ENCODE measurements at regions not wholly inside any gene's neighbourhood (a gene's known extent, or its start where the extent isn't known, plus 50 kb on each side); places are given as distances from the start of the nearest gene placed in this dataset.

DNA sequence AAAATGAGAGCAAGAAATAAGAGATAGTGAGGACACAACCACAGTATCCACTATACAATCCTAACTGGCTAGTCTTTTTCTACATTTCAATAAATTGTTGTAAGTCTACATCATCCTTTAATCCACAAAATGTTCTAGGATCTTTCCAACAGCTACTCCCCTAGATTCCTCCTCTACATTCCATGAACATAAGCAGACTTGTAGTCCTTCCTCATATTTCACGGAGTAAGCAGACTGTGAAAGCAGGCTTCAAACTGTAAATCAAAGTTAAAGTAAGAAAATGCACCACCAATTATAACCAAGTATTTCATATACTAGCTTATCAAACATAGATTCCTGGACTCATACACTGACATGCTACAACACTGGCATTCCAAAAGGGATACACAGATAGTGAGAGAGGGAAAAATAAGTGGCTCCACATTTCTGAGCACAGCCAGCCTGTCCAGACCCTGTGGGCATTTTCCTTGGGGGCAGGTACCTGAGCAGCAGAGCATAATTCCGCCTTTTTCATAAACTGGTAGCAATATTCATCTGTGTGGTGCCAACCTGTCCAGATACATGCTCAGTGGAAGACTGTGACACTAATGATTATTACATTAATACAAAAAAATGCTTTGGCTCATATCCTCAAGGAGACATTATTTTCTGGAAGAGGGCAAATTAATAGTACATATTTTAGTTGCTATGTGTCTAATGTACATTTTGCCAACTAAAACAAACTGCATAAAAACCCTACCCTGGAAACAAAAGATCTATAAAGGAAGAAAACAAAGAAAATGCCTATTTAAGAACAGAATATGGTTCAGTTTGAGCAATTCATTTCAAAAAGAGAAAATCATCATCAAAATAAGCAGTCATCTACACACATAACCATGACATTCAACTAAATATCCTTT is 113.3 kb upstream of the FSCB start:
- TF ChIP-seq CTCF (IDR thresholded peaks at IDR 0.05) (no peak), POLR2AphosphoS2 (conservative IDR thresholded peaks at IDR 0.05; ENCODE audit: low read length) (no peak), ESRRA (IDR thresholded peaks at IDR 0.05; ENCODE audit: borderline replicate concordance, low read length) (no peak), RCOR1 (IDR thresholded peaks at IDR 0.05; ENCODE audit: low read depth, low read length) (no peak), JUNB (IDR thresholded peaks at IDR 0.05) (no peak), EP300 (IDR thresholded peaks at IDR 0.05) (no peak), ZFP36 (IDR thresholded peaks at IDR 0.05; ENCODE audit: borderline replicate concordance, partially characterized antibody) (no peak), CHD2 (IDR thresholded peaks at IDR 0.05; ENCODE audit: low read length, partially characterized antibody) (no peak), POLR2A (IDR thresholded peaks at IDR 0.05; ENCODE audit: low read length) (no peak)
